ENCODE measurements at regions not wholly inside any gene's neighbourhood (a gene's known extent, or its start where the extent isn't known, plus 50 kb on each side); places are given as distances from the start of the nearest gene placed in this dataset.

DNA sequence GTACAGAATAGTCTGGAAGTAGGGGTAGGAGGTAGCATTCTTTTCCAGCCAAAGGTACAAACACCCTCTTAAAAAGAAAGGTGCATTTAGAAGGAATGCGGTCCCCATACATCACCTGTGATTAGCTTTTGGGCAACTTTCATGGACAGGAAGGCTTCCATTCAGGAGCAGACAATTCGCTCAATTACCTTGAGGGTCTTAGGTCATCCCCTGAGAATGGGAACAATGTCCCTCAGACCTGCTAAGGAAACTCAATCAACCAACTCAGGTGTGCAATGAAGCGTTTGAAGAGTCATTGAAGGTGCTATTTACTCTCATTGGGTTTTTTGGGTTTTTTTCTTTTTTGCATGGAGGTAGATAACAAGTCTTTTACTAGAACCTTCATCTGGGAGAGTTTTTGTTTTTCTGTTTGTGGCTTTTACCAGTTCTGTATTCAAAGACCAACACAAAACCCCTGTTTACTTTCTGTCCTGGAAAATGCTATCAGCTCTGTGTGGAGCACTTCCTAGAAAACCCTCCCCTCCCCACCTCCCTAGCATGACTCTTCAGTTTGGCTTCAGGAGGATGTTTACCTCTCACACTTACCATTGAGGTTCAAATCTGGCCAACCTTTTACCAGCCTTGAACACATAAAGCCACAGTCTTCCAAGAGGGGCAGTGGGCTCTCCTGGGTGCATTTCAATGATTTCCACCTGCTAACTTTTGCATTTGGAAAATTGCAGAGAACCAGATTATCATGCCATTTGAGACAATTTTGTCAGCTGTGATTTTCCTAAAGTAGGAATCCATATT, 271.2 kb upstream of the PRDM1 start:
- TF ChIP-seq, protein P1, sequence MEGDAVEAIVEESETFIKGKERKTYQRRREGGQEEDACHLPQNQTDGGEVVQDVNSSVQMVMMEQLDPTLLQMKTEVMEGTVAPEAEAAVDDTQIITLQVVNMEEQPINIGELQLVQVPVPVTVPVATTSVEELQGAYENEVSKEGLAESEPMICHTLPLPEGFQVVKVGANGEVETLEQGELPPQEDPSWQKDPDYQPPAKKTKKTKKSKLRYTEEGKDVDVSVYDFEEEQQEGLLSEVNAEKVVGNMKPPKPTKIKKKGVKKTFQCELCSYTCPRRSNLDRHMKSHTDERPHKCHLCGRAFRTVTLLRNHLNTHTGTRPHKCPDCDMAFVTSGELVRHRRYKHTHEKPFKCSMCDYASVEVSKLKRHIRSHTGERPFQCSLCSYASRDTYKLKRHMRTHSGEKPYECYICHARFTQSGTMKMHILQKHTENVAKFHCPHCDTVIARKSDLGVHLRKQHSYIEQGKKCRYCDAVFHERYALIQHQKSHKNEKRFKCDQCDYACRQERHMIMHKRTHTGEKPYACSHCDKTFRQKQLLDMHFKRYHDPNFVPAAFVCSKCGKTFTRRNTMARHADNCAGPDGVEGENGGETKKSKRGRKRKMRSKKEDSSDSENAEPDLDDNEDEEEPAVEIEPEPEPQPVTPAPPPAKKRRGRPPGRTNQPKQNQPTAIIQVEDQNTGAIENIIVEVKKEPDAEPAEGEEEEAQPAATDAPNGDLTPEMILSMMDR (IDR thresholded peaks at IDR 0.05 in 4 of 5, conservative IDR thresholded peaks at IDR 0.05 in 1 of 5) = no peak
- no peak for TF ChIP-seq POLR2A (IDR thresholded peaks at IDR 0.05)

Measured in gastrocnemius medialis (tissue), 4 donors.